Islet precursor cell (in vitro differentiated cells): ENCODE measurements at regions not wholly inside any gene's neighbourhood (a gene's known extent, or its start where the extent isn't known, plus 50 kb on each side); places are given as distances from the start of the nearest gene placed in this dataset.
"Not testable (repeated sequence)": the region's sequence is repeated elsewhere in the genome, so short reads cannot be mapped to it uniquely, and the experiment has no call there.

Experiments
- DNase-seq: peaks from one replicate; pipeline ENCODE4 v3.0.0-alpha.2; 2018

GRCh38 chr2:217010173-217010572, 150.3 kb upstream of the TNP1 start:
- DNase-seq, result no peak

GRCh38 chr2:217008794-217009193, 148.9 kb upstream of the TNP1 start:
- DNase-seq, result no peak

GRCh38 chr2:217006217-217006616, 146.4 kb upstream of the TNP1 start:
- DNase-seq, result no peak

- no peak for DNase-seq
These were observed 144.8 kb upstream of the TNP1 start for GRCh38 chr2:217004656-217005055.

- no peak for DNase-seq
These were observed 141.9 kb upstream of the TNP1 start for GRCh38 chr2:217001740-217002139.

- DNase-seq, result no peak
These were observed 140.5 kb upstream of the TNP1 start for GRCh38 chr2:217000406-217000805.

- DNase-seq, result no peak
These were observed 136.5 kb upstream of the TNP1 start for GRCh38 chr2:216996279-216996845.

- no peak for DNase-seq
These were observed 134.5 kb upstream of the TNP1 start for GRCh38 chr2:216994353-216994854.

- DNase-seq, result no peak
These were observed 132.3 kb upstream of the TNP1 start for GRCh38 chr2:216992056-216992675.

- DNase-seq, result no peak
These were observed 131.7 kb upstream of the TNP1 start for GRCh38 chr2:216991563-216991962.

- peak; percentile 60 for DNase-seq
These were observed 129.7 kb upstream of the TNP1 start for GRCh38 chr2:216989340-216990129.

GRCh38 chr2:216987252-216987821, 127.5 kb upstream of the TNP1 start:
- DNase-seq, result no peak

GRCh38 chr2:216985658-216986141, 125.8 kb upstream of the TNP1 start:
- no peak for DNase-seq

GRCh38 chr2:216984937-216985336, 125.1 kb upstream of the TNP1 start:
- DNase-seq, result no peak

- not testable (repeated sequence) for DNase-seq
These were observed 122.1 kb upstream of the TNP1 start for GRCh38 chr2:216981951-216982350.

GRCh38 chr2:216980510-216980909, 120.6 kb upstream of the TNP1 start:
- not testable (repeated sequence) for DNase-seq

- DNase-seq, result no peak
These were observed 114.7 kb upstream of the TNP1 start for GRCh38 chr2:216974321-216975302.

GRCh38 chr2:216971593-216971992, 111.7 kb upstream of the TNP1 start:
- no peak for DNase-seq

GRCh38 chr2:216970359-216970915, 110.6 kb upstream of the TNP1 start:
- DNase-seq, result no peak

- DNase-seq, result no peak
These were observed 108.0 kb upstream of the TNP1 start for GRCh38 chr2:216967889-216968288.

- DNase-seq, result no peak
These were observed 100.9 kb upstream of the TNP1 start for GRCh38 chr2:216960671-216961268.
